GM23338 (cell line): ENCODE measurements at regions not wholly inside any gene's neighbourhood (a gene's known extent, or its start where the extent isn't known, plus 50 kb on each side); places are given as distances from the start of the nearest gene placed in this dataset.

Source experiments
- CTCF ChIP-seq, 2 experiments: fragments of 200-600 bp in 1 of 2; sonication (generic) in 1 of 2; conservative IDR thresholded peaks; 2 replicates each; pipeline versions ENCODE4 v1.5.1 to v1.6.1; 2016 to 2017; ENCODE audit warnings: antibody characterized with exemption in 2 of 2, low read depth in 2 of 2, mild to moderate bottlenecking in 2 of 2, moderate library complexity in 1 of 2
- EZH2 ChIP-seq: fragments of 200-600 bp; sonication (generic); IDR thresholded peaks from one replicate; pipeline ENCODE4 v1.8.0; 2017; ENCODE audit warnings: antibody characterized with exemption, mild to moderate bottlenecking, low read depth; ENCODE audit not compliant: unreplicated experiment
- POLR2AphosphoS5 ChIP-seq: IDR thresholded peaks from 2 replicates; pipeline ENCODE4 v1.6.1; 2016; ENCODE audit warnings: antibody characterized with exemption, low read depth
- TF ChIP-seq, protein P1 (sequence below): IDR thresholded peaks from one replicate; pipeline ENCODE4 v1.6.1; 2018; ENCODE audit warnings: antibody characterized with exemption; ENCODE audit not compliant: unreplicated experiment
- TF ChIP-seq, protein P2 (sequence below): fragments of 250-450 bp; sonication (Bioruptor Pico); IDR thresholded peaks from 2 replicates; pipeline ENCODE4 v1.5.0; 2020; ENCODE audit warnings: mild to moderate bottlenecking, moderate library complexity

- TF ChIP-seq CTCF (conservative IDR thresholded peaks at IDR 0.05; ENCODE audit: low read depth in 2 of 2) (no peak), POLR2AphosphoS5 (no peak), EZH2 (no peak)
- TF ChIP-seq, protein P1, sequence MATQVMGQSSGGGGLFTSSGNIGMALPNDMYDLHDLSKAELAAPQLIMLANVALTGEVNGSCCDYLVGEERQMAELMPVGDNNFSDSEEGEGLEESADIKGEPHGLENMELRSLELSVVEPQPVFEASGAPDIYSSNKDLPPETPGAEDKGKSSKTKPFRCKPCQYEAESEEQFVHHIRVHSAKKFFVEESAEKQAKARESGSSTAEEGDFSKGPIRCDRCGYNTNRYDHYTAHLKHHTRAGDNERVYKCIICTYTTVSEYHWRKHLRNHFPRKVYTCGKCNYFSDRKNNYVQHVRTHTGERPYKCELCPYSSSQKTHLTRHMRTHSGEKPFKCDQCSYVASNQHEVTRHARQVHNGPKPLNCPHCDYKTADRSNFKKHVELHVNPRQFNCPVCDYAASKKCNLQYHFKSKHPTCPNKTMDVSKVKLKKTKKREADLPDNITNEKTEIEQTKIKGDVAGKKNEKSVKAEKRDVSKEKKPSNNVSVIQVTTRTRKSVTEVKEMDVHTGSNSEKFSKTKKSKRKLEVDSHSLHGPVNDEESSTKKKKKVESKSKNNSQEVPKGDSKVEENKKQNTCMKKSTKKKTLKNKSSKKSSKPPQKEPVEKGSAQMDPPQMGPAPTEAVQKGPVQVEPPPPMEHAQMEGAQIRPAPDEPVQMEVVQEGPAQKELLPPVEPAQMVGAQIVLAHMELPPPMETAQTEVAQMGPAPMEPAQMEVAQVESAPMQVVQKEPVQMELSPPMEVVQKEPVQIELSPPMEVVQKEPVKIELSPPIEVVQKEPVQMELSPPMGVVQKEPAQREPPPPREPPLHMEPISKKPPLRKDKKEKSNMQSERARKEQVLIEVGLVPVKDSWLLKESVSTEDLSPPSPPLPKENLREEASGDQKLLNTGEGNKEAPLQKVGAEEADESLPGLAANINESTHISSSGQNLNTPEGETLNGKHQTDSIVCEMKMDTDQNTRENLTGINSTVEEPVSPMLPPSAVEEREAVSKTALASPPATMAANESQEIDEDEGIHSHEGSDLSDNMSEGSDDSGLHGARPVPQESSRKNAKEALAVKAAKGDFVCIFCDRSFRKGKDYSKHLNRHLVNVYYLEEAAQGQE, result no peak
- TF ChIP-seq, protein P2, sequence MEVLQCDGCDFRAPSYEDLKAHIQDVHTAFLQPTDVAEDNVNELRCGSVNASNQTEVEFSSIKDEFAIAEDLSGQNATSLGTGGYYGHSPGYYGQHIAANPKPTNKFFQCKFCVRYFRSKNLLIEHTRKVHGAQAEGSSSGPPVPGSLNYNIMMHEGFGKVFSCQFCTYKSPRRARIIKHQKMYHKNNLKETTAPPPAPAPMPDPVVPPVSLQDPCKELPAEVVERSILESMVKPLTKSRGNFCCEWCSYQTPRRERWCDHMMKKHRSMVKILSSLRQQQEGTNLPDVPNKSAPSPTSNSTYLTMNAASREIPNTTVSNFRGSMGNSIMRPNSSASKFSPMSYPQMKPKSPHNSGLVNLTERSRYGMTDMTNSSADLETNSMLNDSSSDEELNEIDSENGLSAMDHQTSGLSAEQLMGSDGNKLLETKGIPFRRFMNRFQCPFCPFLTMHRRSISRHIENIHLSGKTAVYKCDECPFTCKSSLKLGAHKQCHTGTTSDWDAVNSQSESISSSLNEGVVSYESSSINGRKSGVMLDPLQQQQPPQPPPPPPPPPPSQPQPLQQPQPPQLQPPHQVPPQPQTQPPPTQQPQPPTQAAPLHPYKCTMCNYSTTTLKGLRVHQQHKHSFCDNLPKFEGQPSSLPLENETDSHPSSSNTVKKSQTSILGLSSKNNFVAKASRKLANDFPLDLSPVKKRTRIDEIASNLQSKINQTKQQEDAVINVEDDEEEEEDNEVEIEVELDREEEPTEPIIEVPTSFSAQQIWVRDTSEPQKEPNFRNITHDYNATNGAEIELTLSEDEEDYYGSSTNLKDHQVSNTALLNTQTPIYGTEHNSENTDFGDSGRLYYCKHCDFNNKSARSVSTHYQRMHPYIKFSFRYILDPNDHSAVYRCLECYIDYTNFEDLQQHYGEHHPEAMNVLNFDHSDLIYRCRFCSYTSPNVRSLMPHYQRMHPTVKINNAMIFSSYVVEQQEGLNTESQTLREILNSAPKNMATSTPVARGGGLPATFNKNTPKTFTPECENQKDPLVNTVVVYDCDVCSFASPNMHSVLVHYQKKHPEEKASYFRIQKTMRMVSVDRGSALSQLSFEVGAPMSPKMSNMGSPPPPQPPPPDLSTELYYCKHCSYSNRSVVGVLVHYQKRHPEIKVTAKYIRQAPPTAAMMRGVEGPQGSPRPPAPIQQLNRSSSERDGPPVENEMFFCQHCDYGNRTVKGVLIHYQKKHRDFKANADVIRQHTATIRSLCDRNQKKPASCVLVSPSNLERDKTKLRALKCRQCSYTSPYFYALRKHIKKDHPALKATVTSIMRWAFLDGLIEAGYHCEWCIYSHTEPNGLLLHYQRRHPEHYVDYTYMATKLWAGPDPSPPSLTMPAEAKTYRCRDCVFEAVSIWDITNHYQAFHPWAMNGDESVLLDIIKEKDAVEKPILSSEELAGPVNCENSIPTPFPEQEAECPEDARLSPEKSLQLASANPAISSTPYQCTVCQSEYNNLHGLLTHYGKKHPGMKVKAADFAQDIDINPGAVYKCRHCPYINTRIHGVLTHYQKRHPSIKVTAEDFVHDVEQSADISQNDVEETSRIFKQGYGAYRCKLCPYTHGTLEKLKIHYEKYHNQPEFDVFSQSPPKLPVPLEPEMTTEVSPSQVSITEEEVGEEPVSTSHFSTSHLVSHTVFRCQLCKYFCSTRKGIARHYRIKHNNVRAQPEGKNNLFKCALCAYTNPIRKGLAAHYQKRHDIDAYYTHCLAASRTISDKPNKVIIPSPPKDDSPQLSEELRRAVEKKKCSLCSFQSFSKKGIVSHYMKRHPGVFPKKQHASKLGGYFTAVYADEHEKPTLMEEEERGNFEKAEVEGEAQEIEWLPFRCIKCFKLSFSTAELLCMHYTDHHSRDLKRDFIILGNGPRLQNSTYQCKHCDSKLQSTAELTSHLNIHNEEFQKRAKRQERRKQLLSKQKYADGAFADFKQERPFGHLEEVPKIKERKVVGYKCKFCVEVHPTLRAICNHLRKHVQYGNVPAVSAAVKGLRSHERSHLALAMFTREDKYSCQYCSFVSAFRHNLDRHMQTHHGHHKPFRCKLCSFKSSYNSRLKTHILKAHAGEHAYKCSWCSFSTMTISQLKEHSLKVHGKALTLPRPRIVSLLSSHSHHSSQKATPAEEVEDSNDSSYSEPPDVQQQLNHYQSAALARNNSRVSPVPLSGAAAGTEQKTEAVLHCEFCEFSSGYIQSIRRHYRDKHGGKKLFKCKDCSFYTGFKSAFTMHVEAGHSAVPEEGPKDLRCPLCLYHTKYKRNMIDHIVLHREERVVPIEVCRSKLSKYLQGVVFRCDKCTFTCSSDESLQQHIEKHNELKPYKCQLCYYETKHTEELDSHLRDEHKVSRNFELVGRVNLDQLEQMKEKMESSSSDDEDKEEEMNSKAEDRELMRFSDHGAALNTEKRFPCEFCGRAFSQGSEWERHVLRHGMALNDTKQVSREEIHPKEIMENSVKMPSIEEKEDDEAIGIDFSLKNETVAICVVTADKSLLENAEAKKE (CRISPR knock-in tag), result no peak
Measured at GRCh38 chr2:100755441-100755840, 64.5 kb upstream of the NPAS2 start.
